ENCODE measurements at regions not wholly inside any gene's neighbourhood (a gene's known extent, or its start where the extent isn't known, plus 50 kb on each side); places are given as distances from the start of the nearest gene placed in this dataset.

GRCh38 chr1:244326757-244327156, 125.0 kb downstream of the ADSS2 start:
- Histone ChIP-seq H3K4me1 (ENCODE audit: control insufficient read depth in 4 of 4, insufficient read depth in 4 of 4, low read length in 3 of 4) (peaks cover 0 to 2% (median 0%) of the 10 kb centered on the region in 4 donors), H3K9me3 (ENCODE audit: control insufficient read depth in 4 of 4, low read length in 3 of 4) (no peaks in the 10 kb centered on the region), H3K27ac (ENCODE audit: low read depth in 1 of 2, low read length in 2 of 2) (no peak overlapping the region), H3K27me3 (ENCODE audit: control insufficient read depth in 4 of 4, insufficient read depth in 4 of 4, low read length in 3 of 4) (no peaks in the 10 kb centered on the region), H3K9ac (ENCODE audit: low read depth in 1 of 2, low read length in 2 of 2) (no peak overlapping the region), H3K4me3 (ENCODE audit: low read depth in 1 of 3, low read length in 3 of 3) (no peak overlapping the region), H3K36me3 (ENCODE audit: control insufficient read depth in 4 of 4, insufficient read depth in 3 of 4, low read depth in 1 of 4, low read length in 3 of 4) (no peaks in the 10 kb centered on the region)
- DNase-seq (ENCODE audit: low spot score): no peak
- WGBS: 46% methylated on average over 2 of the region's 2 CpGs
- no peak for TF ChIP-seq YY1 (IDR thresholded peaks at IDR 0.05)
- no peak for TF ChIP-seq HNF4G (IDR thresholded peaks at IDR 0.05)
- no peak for TF ChIP-seq FOXA1 (IDR thresholded peaks at IDR 0.05)
- no peak for TF ChIP-seq NR2F2 (IDR thresholded peaks at IDR 0.05)
- TF ChIP-seq RXRA (IDR thresholded peaks at IDR 0.05): no peak
- TF ChIP-seq HNF4A (conservative IDR thresholded peaks at IDR 0.05): no peak
- no peak for TF ChIP-seq JUND (IDR thresholded peaks at IDR 0.05)
- no peak for TF ChIP-seq SP1 (IDR thresholded peaks at IDR 0.05)
- no peak for TF ChIP-seq CTCF (IDR thresholded peaks at IDR 0.05; ENCODE audit: low read depth, low read length, missing input control)
- no peak for TF ChIP-seq EGR1 (IDR thresholded peaks at IDR 0.05; ENCODE audit: low read depth in 2 of 2)
- TF ChIP-seq TAF1 (conservative IDR thresholded peaks at IDR 0.05): no peak
- no peak for TF ChIP-seq FOXA2 (IDR thresholded peaks at IDR 0.05)

GRCh38 chr1:244327533-244327932, 124.2 kb downstream of the ADSS2 start:
- Histone ChIP-seq H3K36me3 (ENCODE audit: control insufficient read depth in 4 of 4, insufficient read depth in 3 of 4, low read depth in 1 of 4, low read length in 3 of 4) (no peaks in the 10 kb centered on the region), H3K27me3 (ENCODE audit: control insufficient read depth in 4 of 4, insufficient read depth in 4 of 4, low read length in 3 of 4) (no peaks in the 10 kb centered on the region), H3K9me3 (ENCODE audit: control insufficient read depth in 4 of 4, low read length in 3 of 4) (no peaks in the 10 kb centered on the region), H3K4me3 (ENCODE audit: low read depth in 1 of 3, low read length in 3 of 3) (no peak overlapping the region), H3K27ac (ENCODE audit: low read depth in 1 of 2, low read length in 2 of 2) (no peak overlapping the region), H3K9ac (ENCODE audit: low read depth in 1 of 2, low read length in 2 of 2) (no peak overlapping the region), H3K4me1 (ENCODE audit: control insufficient read depth in 4 of 4, insufficient read depth in 4 of 4, low read length in 3 of 4) (peaks cover 0 to 2% (median 0%) of the 10 kb centered on the region in 4 donors)
- DNase-seq (ENCODE audit: low spot score): no peak
- TF ChIP-seq RAD21 (IDR thresholded peaks at IDR 0.05) (no peak), GABPA (IDR thresholded peaks at IDR 0.05 in 1 of 2, conservative IDR thresholded peaks at IDR 0.05 in 1 of 2) (no peak), HNF4A (conservative IDR thresholded peaks at IDR 0.05) (no peak), CTCF (IDR thresholded peaks at IDR 0.05; ENCODE audit: low read depth, low read length, missing input control) (no peak), ATF3 (IDR thresholded peaks at IDR 0.05) (no peak), TAF1 (conservative IDR thresholded peaks at IDR 0.05) (no peak), RXRA (IDR thresholded peaks at IDR 0.05) (no peak), REST (IDR thresholded peaks at IDR 0.05) (no peak), JUND (IDR thresholded peaks at IDR 0.05) (no peak), FOXA1 (IDR thresholded peaks at IDR 0.05) (no peak)

Data from liver (tissue), 8 donors.